Superior temporal gyrus (tissue), 1 donor: ENCODE measurements at regions not wholly inside any gene's neighbourhood (a gene's known extent, or its start where the extent isn't known, plus 50 kb on each side); places are given as distances from the start of the nearest gene placed in this dataset.

Source experiments
- DNase-seq: peaks from one replicate; pipeline ENCODE4 v3.0.0-alpha.2; 2016; ENCODE audit errors: extremely low spot score

DNA sequence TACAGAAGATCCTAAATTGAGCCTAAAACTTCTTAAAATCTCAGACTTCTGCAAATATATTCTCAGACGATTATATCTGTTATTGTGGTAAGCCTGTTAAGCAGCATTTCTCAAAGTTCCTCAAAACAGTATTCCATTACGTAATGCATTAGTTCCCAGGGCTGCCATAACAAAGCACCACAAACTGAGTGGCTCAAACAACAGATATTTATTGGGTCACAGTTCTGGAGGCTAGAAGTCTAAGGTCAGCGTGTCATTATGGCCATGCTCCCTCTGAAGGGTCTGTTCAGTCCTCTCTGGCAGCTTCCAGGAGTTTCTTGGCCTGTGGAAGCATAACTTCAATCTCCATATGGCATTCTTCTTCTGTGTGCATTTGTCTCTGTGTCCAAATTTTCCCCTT lies 103.5 kb upstream of the ST6GALNAC5 start:
- no peak for DNase-seq

DNA sequence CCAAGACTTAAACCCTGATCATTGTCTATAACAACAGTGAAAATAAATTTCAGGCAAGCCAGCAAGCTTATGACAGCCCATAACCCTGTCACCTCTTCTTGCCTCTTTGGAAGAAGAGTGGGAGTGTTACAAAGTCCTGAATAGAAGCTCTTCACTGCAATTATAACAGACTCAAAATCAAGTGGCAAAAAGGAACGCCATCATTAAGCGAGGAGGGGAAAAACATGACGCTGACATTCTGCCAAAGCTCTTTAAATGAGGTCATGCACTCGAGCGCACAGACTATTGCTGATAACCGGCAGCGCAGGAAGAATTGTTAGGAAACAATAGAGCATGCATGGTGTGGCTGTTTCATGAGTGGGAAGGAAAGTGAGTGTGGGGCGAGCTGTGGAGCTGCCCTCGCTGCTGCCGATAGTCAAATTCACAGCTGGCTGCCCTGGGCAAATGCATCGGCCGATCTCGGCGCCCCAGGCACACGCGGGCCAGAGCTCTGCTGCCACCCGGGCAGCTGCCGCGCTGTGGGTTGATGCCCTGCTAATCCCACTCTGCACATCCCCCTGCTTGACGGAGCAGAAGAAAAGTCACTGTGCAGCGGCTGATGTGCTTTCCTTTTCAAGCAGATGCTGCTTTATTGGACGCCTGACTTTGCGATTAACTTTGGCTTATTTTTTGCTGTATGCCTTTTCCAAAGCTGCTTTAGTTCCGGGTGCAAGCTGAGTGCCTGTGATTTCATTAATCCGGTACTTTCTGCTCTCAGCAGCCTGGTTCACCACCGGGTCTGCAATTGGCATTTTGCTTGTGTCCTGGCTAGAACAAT lies 102.4 kb upstream of the ST6GALNAC5 start:
- DNase-seq = no peak

DNA sequence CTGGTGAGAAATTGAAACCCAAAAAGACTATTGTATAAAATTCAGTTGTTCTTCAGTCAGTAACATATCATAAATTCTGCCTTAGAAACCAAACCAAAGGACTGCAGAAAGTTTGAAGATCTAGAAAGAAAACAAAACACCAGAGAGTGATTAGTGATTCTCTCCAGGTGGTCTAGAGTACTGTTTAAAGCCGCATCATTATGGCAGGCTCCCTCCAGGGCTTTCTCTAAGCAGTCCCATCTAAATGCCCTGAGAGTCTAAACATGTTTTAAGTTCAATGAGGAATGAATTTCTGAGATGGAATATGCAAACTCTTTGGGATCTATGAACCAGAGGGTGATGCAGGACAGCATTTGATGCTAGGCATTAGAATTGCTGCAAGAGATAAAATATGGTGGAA lies 100.9 kb upstream of the ST6GALNAC5 start:
- DNase-seq = no peak

DNA sequence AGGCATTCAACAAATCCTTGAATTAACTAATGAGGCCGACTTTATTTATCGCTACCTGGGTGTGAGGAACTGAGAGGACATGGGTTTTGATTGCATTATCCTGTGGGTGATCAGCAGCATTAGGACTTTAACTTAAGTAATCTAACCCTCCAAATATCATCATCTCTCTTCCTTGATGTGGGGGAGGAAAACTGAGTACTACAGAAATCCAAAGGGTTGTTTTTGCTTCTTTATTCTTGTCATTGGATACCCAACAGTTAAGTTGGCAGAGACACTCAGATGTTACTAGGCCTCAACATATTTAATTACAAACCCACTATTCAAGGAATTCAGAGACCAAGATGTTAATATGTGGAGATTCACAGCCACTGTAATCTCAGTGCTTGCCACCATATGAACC lies 97.4 kb upstream of the ST6GALNAC5 start:
- no peak for DNase-seq

DNA sequence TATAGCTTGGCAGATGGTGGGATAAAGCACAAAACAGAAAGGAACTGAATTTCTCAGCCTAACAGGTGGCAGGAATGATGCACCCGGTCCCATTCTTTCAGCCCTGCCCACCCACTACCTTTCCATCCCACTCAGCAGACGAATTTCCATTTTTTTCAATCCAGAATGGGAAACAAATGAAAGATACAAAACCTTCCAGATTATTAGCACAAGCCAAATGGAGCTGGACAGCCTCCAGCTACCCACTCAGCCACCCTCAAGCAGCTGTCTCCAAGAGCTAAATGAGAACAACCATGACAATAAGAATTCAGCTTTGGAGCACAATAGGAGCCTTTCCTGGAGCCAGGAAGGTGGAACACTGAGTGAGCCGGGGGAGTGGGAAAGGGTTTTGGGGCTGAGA lies 96.3 kb upstream of the ST6GALNAC5 start:
- peak; percentile 72 for DNase-seq

DNA sequence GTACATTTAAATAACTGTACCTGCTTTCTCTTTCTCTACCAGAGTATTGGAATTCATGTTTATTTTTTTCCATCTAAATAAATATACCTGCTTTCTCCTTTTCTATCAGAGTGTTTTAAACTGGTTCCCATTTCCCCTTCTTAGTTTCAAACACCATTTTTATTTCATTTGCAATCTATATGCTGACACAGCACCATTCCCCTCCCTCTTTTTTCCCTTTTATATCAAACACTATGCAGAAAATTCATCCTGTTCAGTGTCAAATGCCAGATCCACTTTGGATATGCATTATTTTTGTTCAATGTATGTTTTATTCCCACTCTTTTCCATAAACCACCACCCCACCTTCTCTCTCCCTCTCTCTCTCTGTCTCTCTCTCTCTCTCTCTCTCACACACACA lies 85.8 kb upstream of the ST6GALNAC5 start:
- DNase-seq = no peak

DNA sequence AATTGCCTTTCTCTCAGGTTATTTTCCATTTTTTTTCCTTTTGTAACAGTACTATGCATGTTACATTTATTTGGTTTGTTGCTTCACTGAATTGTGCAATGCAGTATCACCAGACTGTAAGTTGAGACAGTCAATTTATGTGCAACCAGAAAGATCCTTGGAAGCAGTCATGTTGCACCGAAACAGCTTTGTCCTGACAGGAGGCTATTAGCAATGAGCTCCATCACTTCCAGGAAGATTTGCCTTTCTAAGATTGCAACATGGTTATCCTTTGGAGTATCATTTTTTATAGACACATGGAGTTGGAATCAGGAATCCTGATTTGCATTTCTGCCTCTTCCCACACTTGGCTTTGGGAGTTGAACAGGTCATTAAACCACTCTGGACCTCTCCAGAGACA lies 84.5 kb upstream of the ST6GALNAC5 start:
- no peak for DNase-seq

DNA sequence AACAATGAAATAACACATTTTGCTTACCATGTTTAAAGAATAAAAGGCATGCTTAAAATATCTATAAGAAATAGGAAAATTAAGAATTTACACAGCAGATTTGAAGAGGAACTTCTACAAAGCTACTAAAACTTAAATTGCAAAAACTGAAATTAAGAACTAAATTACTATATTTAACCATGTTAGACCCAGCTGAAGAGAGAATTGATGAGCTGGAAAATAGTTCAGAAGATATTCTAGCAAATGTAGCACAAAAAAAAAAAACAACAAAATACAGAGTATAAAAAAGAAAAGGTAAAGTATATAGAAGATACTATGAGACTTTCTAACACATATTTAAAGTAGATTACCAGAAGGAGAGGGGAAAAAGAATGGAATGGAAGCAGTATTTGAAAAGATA lies 82.8 kb upstream of the ST6GALNAC5 start:
- no peak for DNase-seq

DNA sequence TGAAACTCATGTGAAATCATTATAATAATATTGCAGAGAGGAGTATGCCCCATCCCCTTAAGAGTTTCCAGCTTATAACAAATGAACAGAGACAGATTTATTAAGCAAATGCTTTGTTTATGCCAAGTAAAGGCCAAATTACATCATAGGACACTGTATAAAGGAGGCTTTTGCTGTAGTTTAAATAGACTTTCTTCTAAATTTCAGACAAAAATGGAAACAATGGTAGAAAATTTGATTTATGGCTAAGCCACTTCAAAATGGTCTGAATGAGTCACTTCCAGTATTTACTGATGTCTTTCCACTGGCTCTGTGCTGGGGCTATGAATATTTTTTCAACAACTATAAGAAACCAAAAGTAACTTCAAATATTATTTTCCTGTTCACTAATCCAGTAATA lies 81.1 kb upstream of the ST6GALNAC5 start:
- DNase-seq = no peak

DNA sequence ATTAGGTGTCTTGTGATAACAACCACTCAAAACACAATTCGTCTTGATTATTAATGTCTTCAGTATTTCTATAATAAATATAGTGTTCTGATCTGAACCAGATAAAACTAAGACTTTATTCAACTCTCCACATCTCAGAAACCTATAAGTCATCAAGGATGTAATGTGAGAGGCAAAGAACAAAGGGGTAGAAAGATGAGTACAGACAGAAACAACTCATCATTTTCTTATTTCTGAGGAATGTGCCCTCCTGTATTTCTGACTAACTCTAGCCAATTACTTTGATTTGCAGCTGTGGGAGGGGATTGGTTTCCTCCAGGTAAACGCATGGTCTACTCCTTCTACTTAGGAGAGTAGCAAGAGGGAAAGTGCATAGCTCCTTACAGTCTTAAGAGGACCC lies 73.7 kb upstream of the ST6GALNAC5 start:
- no peak for DNase-seq

DNA sequence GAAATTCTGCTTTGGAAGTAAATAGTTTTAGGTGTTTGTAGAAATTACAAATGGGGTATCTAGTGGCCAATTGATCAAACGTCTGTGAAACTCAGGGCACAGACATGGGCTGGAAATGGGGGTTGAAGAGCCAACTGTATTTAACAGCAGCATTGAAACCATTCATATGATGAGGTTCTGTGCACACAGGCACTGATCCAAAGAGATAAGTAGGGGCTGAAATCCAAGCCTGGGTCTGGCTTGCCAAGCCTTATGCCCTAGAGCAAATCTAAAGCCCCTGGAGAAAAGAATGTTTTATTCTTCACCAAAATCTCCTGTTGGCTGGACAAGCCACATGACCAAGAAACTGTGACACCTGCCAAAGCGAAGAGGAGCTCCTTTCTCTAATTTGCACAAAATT lies 67.6 kb upstream of the ST6GALNAC5 start:
- DNase-seq = no peak

DNA sequence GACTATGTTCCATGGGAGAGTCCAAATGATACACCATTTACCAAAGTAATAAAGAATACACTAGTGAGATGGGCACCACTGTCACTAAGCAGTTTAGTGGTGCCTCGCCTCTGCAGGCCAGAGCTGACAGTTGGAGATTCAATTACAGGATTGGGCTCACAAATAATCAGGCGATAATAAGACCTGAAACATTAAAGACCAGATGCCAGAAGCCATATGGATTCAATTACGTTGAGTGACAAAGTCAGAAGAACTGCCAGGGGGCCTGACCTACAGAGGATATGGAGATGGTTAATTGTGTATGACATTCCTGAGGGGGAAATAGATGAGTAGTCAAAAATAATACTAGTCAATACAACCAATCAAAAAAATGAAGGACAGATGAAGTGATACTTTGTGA lies 65.2 kb upstream of the ST6GALNAC5 start:
- DNase-seq = no peak

DNA sequence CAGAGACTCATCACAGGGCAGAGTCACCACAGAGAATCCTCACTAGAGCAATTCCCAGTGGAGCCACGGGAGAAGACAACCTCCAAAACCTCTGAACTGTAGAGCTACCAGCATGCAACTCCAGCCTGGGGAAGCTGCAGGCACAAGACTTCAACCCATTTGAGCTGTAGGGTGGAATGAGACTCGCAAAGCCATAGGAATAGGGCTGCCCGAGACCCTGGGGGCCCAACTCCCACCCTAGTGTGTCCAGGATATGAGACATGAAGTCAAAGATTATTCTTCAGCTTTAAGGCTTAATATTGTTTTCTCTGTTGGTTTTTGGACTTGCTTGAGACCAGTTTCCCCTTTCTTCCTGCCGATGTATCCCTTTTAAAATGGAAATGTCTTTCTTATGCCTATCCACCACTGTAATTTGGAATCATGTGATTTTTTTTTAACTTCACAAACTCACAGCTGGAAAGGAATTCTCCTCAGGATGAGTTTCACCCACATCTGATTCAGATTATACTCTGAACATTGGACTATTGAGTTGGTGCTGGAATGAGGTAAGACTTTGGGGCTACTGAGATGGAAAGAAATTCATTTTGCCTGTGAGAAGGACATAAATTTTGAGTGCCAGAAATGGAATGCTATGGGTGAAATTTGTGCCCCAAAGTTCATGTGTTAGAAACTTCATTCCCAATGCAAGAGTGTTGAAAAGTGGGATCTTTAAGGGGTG lies 59.6 kb upstream of the ST6GALNAC5 start:
- no peak for DNase-seq
